ENCODE measurements at regions not wholly inside any gene's neighbourhood (a gene's known extent, or its start where the extent isn't known, plus 50 kb on each side); places are given as distances from the start of the nearest gene placed in this dataset.

DNA sequence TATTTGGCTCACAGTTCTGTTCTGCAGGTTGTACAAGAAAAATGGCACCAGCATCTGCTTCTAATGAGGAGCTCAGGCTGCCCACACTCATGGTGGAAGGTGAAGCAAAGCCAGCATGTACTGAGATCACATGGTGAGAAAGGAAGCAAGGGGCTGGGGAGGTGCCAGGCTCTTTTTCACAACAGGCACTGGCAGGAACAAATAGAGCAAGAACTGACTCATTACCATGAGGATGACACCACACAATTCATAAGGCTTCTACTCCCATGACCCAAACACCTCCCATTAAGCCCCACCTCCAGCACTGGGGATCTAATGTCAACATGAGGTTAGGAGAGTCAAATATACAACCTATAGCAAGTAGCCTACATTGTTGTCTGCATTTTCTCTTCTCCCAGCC is 522.6 kb downstream of the RFC3 start:
- Histone ChIP-seq H2BK5ac (ENCODE audit: low read depth, low read length, poor library complexity) (no peak overlapping the region), H3K27me3 (ENCODE audit: insufficient read depth, low read length) (no peaks in the 10 kb centered on the region), H3K9me3 (ENCODE audit: insufficient read depth, low read depth, low read length) (no peaks in the 10 kb centered on the region), H4K8ac (ENCODE audit: low read depth, low read length) (no peak overlapping the region), H2BK12ac (ENCODE audit: low read length) (no peak overlapping the region), H3K79me1 (ENCODE audit: low read length) (no peaks in the 10 kb centered on the region), H3K79me2 (ENCODE audit: control insufficient read depth, insufficient read depth, low read length, poor library complexity) (no peaks in the 10 kb centered on the region), H2AK5ac (ENCODE audit: low read length) (no peak overlapping the region), H3K4me2 (ENCODE audit: low read length) (no peak overlapping the region), H3K4me3 (ENCODE audit: low read depth, low read length) (no peak overlapping the region), H2BK120ac (ENCODE audit: insufficient read depth, low read length, poor library complexity) (no peak overlapping the region), H3K36me3 (ENCODE audit: control insufficient read depth in 1 of 2, insufficient read depth in 2 of 2, low read length in 2 of 2) (no peaks in the 10 kb centered on the region), H3K18ac (ENCODE audit: low read length) (no peak overlapping the region), H4K12ac (ENCODE audit: low read depth, low read length) (no peak overlapping the region), H3K14ac (ENCODE audit: low read length) (no peak overlapping the region), H3K4me1 (ENCODE audit: control insufficient read depth in 1 of 2, insufficient read depth in 2 of 2, low read length in 2 of 2) (no peaks in the 10 kb centered on the region), H3K23ac (ENCODE audit: low read length) (no peak overlapping the region), H2AFZ (ENCODE audit: insufficient read depth, low read length, poor library complexity) (no peak overlapping the region), H3K27ac (ENCODE audit: low read depth, low read length) (no peak overlapping the region), H3K4ac (ENCODE audit: low read depth, low read length) (no peak overlapping the region), H4K91ac (ENCODE audit: low read depth, low read length) (no peak overlapping the region), H3K9ac (ENCODE audit: low read length) (no peak overlapping the region)
- no peak for DNase-seq

DNA sequence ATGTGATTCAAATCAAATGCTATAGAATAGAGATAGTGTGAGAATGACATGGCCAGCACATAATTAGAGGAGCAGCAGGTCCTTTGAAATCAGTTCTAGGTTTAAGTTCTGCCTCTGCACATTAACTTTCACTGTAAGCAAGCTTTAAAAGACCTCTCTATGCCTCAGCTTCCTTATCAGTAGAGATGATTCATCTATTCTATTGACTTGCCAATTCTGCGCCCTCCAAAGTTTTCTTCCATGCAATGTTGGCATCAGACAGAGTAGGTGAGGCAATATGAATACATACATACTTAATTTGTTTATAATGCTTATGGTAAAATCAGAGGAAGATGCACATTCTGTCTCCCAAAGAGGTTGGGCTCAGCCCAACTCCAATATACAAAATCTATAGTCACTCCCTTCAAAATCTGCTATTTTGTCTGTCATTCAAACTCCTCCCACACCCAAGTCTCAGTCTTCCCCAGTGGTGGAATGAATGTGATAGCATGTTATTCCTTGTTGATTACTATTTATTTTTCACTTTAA is 525.5 kb downstream of the RFC3 start:
- Histone ChIP-seq H3K23ac (ENCODE audit: low read length) (no peak overlapping the region), H3K27me3 (ENCODE audit: insufficient read depth, low read length) (no peaks in the 10 kb centered on the region), H4K8ac (ENCODE audit: low read depth, low read length) (no peak overlapping the region), H3K9me3 (ENCODE audit: insufficient read depth, low read depth, low read length) (no peaks in the 10 kb centered on the region), H2BK120ac (ENCODE audit: insufficient read depth, low read length, poor library complexity) (no peak overlapping the region), H3K4me2 (ENCODE audit: low read length) (no peak overlapping the region), H3K4me3 (ENCODE audit: low read depth, low read length) (no peak overlapping the region), H2BK12ac (ENCODE audit: low read length) (no peak overlapping the region), H3K4me1 (ENCODE audit: control insufficient read depth in 1 of 2, insufficient read depth in 2 of 2, low read length in 2 of 2) (peaks cover 4 to 7% of the 10 kb centered on the region in 2 experiments), H4K12ac (ENCODE audit: low read depth, low read length) (no peak overlapping the region), H3K9ac (ENCODE audit: low read length) (no peak overlapping the region), H3K79me1 (ENCODE audit: low read length) (no peaks in the 10 kb centered on the region), H3K27ac (ENCODE audit: low read depth, low read length) (no peak overlapping the region), H2AK5ac (ENCODE audit: low read length) (no peak overlapping the region), H3K79me2 (ENCODE audit: control insufficient read depth, insufficient read depth, low read length, poor library complexity) (no peaks in the 10 kb centered on the region), H3K36me3 (ENCODE audit: control insufficient read depth in 1 of 2, insufficient read depth in 2 of 2, low read length in 2 of 2) (no peaks in the 10 kb centered on the region), H4K91ac (ENCODE audit: low read depth, low read length) (no peak overlapping the region), H3K4ac (ENCODE audit: low read depth, low read length) (no peak overlapping the region), H2AFZ (ENCODE audit: insufficient read depth, low read length, poor library complexity) (no peak overlapping the region), H3K14ac (ENCODE audit: low read length) (no peak overlapping the region), H3K18ac (ENCODE audit: low read length) (no peak overlapping the region), H2BK5ac (ENCODE audit: low read depth, low read length, poor library complexity) (no peak overlapping the region)
- DNase-seq, result no peak
- WGBS (ENCODE audit: extremely low coverage, insufficient coverage, insufficient read length), result no CpG with 5 or more reads among the region's 1 CpG

DNA sequence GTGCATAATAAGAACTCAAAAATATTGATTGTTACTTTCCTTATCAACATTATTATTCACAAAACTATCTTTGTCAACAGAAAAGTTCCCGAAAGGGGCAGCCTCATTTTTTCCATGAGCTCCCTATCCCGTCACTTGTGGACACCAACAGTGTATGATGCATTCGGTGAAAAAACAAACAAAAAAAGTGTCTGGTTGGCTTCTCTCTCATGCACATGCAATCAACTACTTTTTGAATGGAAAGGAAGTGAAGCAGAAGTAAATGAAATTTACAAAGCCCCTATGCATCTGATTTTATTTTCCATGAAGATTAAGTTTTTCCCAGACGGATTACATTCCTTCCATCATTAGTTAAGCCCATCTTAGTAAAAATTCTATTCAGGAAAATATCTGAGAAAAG is 526.9 kb downstream of the RFC3 start:
- DNase-seq, result no peak
- Histone ChIP-seq H2BK5ac (ENCODE audit: low read depth, low read length, poor library complexity) (no peak overlapping the region), H3K27ac (ENCODE audit: low read depth, low read length) (no peak overlapping the region), H2BK120ac (ENCODE audit: insufficient read depth, low read length, poor library complexity) (no peak overlapping the region), H2AK5ac (ENCODE audit: low read length) (no peak overlapping the region), H3K4me2 (ENCODE audit: low read length) (no peak overlapping the region), H2BK12ac (ENCODE audit: low read length) (no peak overlapping the region), H4K12ac (ENCODE audit: low read depth, low read length) (no peak overlapping the region), H3K27me3 (ENCODE audit: insufficient read depth, low read length) (no peaks in the 10 kb centered on the region), H3K4ac (ENCODE audit: low read depth, low read length) (no peak overlapping the region), H3K79me1 (ENCODE audit: low read length) (no peaks in the 10 kb centered on the region), H3K23ac (ENCODE audit: low read length) (no peak overlapping the region), H4K8ac (ENCODE audit: low read depth, low read length) (no peak overlapping the region), H3K4me1 (ENCODE audit: control insufficient read depth in 1 of 2, insufficient read depth in 2 of 2, low read length in 2 of 2) (peaks cover 7% of the 10 kb centered on the region in 2 experiments), H2AFZ (ENCODE audit: insufficient read depth, low read length, poor library complexity) (no peak overlapping the region), H3K9me3 (ENCODE audit: insufficient read depth, low read depth, low read length) (no peaks in the 10 kb centered on the region), H4K91ac (ENCODE audit: low read depth, low read length) (no peak overlapping the region), H3K36me3 (ENCODE audit: control insufficient read depth in 1 of 2, insufficient read depth in 2 of 2, low read length in 2 of 2) (no peaks in the 10 kb centered on the region), H3K14ac (ENCODE audit: low read length) (no peak overlapping the region), H3K9ac (ENCODE audit: low read length) (no peak overlapping the region), H3K18ac (ENCODE audit: low read length) (no peak overlapping the region), H3K79me2 (ENCODE audit: control insufficient read depth, insufficient read depth, low read length, poor library complexity) (no peaks in the 10 kb centered on the region), H3K4me3 (ENCODE audit: low read depth, low read length) (no peak overlapping the region)
- WGBS (ENCODE audit: extremely low coverage, insufficient coverage, insufficient read length), result no CpG with 5 or more reads among the region's 4 CpGs

DNA sequence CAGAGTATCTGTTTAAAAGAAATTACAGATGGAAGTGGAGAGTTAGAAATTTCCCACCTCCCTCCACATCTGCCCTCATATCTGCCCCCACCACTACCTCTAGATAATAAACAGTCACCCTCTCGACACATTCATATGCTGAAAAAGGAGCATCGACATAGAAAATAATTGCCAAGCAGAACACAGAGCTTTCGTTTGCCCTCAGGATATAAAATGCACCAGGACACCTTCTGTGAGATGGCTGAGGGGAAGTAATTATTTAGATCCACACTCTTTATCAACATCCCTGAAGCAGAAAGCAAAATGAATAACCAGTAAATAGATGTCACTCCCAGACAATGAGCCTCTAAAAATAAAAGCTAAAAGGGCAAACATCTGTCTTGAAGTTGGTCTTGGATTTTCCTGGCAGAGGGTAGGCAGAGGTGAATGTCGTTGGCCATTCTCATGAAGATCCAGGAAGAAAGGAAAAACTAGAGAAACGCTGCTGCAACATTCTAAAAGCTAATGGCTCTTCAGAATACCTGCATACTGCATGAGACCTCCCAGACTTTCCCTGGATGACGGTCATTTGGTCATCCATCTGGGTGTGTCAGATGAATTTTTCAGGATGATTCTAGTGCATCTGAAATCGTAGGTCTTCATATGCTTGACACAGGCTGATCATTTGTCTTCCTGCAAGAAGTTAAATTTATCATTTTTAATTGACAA is 527.5 kb downstream of the RFC3 start:
- Histone ChIP-seq H3K4ac (ENCODE audit: low read depth, low read length) (no peak overlapping the region), H3K27ac (ENCODE audit: low read depth, low read length) (no peak overlapping the region), H3K4me2 (ENCODE audit: low read length) (no peak overlapping the region), H2BK12ac (ENCODE audit: low read length) (no peak overlapping the region), H3K36me3 (ENCODE audit: control insufficient read depth in 1 of 2, insufficient read depth in 2 of 2, low read length in 2 of 2) (no peaks in the 10 kb centered on the region), H3K4me3 (ENCODE audit: low read depth, low read length) (no peak overlapping the region), H2AK5ac (ENCODE audit: low read length) (no peak overlapping the region), H3K14ac (ENCODE audit: low read length) (no peak overlapping the region), H3K9ac (ENCODE audit: low read length) (no peak overlapping the region), H3K79me2 (ENCODE audit: control insufficient read depth, insufficient read depth, low read length, poor library complexity) (no peaks in the 10 kb centered on the region), H2BK5ac (ENCODE audit: low read depth, low read length, poor library complexity) (no peak overlapping the region), H3K4me1 (ENCODE audit: control insufficient read depth in 1 of 2, insufficient read depth in 2 of 2, low read length in 2 of 2) (peaks cover 7% of the 10 kb centered on the region in 2 experiments), H3K79me1 (ENCODE audit: low read length) (no peaks in the 10 kb centered on the region), H2BK120ac (ENCODE audit: insufficient read depth, low read length, poor library complexity) (no peak overlapping the region), H2AFZ (ENCODE audit: insufficient read depth, low read length, poor library complexity) (no peak overlapping the region), H3K23ac (ENCODE audit: low read length) (no peak overlapping the region), H4K8ac (ENCODE audit: low read depth, low read length) (no peak overlapping the region), H3K27me3 (ENCODE audit: insufficient read depth, low read length) (no peaks in the 10 kb centered on the region), H3K9me3 (ENCODE audit: insufficient read depth, low read depth, low read length) (no peaks in the 10 kb centered on the region), H4K12ac (ENCODE audit: low read depth, low read length) (no peak overlapping the region), H3K18ac (ENCODE audit: low read length) (no peak overlapping the region), H4K91ac (ENCODE audit: low read depth, low read length) (no peak overlapping the region)
- no CpG with 5 or more reads among the region's 7 CpGs for WGBS (ENCODE audit: extremely low coverage, insufficient coverage, insufficient read length)
- DNase-seq, result peak in 1 of 2 donors; percentile 11

All from trophoblast cell (in vitro differentiated cells and primary cell).